ENCODE measurements at regions not wholly inside any gene's neighbourhood (a gene's known extent, or its start where the extent isn't known, plus 50 kb on each side); places are given as distances from the start of the nearest gene placed in this dataset.
"Not testable (repeated sequence)": the region's sequence is repeated elsewhere in the genome, so short reads cannot be mapped to it uniquely, and the experiment has no call there.

DNA sequence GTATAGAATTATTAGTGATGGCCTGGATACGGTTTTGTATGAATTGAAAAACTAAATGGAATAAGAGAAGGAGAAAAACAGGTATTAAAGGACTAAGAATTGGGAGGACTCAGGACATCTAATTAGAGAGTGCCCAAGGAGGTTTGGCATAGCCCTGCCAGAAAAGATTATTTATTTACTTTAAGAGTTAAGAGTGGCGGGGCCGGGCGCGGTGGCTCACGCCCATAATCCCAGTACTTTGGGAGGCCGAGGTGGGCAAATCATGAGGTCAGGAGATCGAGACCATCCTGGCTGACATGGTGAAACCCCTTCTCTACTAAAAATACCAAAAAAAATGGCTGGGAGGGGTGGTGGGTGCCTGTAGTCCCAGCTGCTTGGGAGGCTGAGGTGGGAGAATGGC is 115.2 kb upstream of the KCNJ3 start:
- not testable (repeated sequence) for DNase-seq

DNA sequence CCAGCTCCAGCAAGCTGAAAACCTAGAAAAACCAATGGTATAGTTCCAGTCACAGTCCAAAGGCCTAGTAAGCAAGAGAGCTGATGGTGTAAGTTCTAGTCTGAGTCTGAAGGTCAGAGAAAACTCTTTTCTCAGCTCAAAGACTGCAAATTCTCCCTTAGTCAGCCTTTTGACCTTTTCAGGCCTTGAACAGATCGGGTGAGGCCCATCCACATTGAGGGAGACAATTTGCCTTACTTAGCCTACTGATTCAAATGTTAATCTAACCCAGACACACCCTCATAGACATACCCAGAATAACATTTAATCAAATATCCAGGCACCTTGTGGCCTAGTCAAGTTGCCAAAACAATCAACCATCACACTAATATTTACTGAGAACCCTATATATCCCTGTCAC is 110.8 kb upstream of the KCNJ3 start:
- no peak for DNase-seq

DNA sequence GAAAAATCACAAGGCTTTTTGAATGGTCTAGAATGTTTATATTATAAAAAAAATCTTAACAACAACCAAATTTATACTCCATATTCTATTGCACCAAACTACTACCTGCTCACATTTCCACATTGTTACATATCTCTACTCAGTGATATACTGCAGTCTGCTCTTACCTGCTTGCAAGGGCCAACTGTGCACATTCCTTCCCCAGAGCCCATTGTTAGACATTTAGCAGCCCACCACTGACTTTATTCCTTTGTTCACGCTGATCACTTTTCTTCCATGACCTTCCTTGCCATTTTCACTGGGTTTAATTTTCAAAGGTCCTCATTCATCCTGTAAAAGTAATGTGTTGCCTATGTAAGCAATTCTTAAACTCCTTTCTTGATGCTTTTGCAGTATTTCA is 109.7 kb upstream of the KCNJ3 start:
- no peak for DNase-seq

DNA sequence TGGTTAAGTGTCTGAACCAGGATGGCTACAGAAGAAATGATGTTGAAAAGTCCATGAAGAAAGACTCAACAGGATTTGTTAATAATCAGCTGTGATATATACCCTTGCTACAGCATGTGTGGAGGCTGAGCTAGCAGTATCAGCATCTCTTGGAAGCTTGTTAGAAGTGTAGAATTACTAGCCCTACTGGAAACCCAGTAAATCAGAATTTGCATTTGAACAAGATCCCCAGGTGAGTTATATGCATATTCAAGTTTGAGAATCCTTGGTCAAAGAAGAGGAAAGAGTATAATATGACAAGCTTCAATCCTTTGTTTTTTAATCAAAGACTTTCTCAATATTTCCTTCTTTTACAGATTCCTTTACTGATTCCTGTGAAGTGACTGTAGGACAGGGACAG is 109.0 kb upstream of the KCNJ3 start:
- DNase-seq, result no peak

DNA sequence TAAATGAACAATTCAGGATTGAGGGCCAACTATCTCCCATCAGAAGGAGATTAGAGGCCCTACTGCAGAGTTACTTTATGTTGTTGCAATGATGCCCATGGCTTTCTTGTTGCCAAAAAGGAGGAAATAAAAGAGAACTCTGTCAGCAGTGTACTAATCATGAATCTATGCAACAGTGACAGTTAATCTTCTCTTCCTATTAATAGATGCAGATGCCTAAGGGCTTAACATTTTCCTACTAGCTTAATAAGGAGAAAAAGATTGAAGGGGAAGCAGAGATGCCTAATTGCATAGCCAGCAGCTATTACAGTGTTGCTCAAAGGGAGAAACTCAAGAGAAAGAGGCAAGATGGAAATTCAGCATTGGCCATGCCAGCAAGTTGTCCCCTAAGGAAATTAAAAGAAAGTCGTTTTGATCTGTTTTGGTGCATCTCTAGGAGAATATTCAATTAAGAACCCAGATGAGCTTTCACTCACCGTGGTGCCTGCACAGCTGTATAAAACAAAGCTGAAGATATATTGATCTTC is 107.1 kb upstream of the KCNJ3 start:
- no peak for DNase-seq

DNA sequence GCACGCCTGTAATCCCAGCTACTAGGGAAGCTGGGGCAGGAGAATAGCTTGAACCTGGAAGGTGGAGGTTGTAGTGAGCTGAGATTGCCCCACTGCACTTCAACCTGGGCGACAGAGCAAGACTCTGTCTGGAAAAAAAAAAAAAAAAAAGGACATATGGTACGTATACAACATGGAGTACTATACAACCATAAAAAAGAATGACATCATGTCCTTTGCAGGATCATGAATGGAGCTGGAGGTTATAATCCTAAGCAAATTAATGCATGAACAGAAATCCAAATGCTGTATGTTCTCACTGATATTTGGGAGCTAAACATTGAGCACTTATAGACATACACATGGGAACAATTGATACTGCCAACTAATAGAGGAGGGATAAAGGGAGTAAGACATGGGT is 99.3 kb upstream of the KCNJ3 start:
- DNase-seq, result no peak

DNA sequence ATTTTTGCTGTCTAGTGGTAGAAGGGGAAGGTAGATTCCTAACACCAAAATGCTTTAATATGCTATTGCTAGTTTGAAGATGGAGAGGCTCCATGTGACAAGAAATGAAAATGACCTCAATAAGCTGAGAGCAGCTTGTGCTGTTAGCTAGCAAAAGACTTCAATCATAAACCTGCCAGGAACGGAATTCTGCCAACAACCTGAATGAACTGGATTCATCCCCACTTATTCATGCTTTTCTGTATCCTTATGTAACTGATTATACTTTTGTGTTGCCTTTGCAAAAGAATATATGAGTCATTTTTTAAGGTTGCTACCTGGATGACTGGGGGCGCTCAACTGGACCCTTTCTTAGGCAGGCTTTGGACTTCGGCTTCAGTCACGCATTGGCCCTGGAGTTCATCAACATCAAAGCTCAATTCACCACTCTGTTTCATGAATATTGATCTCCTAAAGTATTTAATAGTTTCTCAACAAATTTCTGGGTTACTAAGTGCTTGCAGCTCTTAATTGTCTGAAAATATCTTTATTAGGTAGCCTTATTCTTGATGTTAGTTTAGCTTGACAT is 97.5 kb upstream of the KCNJ3 start:
- DNase-seq, result no peak

DNA sequence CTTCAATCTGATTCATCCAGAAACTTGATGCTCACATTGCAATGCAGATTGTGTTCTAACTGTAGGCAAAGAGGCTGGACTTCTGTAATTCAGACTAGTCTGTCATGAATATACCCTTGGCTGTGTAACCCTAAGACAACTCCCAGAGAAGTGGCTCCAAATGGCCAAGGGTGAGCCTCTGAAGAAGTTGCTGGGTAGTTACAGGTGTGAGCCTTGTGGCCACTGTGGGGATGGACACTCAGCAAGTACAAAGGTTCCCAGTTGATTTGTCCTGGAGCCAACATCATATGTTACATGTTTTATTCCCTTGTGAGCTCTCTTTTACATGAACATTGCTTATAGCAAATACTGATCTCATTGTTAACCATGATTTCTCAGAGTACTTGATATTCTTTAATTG is 94.8 kb upstream of the KCNJ3 start:
- no peak for DNase-seq

DNA sequence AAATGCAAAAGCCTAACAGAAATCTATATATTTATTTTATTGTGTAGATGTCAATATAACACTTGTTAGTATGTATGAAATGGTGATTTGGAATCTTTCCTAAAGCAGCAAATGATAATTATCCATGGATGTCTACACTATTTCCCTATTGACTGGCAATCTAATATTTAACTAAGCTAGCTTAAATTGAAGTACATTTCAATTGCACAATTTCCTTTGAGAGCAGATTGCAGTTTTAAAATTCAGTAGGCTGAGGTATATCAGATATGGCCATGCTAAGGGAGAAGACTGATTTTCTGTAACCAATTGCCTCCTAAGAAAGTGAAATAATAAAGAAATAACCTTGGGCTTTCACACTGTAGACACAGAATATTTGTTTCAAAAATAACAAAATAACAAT is 90.1 kb upstream of the KCNJ3 start:
- DNase-seq, result no peak

DNA sequence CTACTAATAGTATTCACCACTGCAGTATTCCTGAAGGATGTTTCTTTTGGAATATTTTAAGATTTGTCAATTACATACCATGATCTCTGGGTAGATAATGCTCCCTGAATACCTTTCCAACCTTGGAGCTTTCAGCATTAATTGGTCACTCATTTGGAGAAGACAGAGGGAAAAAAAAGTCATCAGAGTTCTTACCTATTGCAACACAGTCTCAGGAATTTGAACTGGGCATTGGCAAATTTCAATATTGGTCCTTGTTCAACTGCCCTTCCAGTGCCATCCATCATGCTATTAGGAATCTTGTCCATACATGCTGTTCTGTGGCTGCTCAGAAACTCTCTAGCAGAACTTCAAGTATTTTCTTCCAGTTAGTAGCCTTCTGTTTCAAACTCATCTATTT is 83.6 kb upstream of the KCNJ3 start:
- DNase-seq, result no peak

DNA sequence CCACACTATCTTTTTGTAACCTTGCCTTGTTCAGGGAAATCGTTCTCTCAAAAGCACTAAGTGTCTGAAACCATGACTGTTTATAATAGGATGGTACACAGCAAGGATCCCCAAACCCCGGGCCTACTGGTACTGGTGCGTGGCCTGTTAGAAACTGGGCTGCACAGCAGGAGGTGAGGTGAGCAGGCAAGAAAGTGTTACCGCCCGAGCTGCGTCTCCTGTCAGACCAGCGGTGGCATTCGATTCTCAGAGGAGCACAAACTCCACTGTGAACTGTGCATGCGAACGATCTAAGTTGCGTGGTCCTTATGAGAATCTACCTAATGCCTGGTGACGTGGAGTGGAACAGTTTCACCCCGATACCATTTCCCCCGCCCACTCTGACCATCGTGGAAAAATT is 81.8 kb upstream of the KCNJ3 start:
- no peak for DNase-seq

DNA sequence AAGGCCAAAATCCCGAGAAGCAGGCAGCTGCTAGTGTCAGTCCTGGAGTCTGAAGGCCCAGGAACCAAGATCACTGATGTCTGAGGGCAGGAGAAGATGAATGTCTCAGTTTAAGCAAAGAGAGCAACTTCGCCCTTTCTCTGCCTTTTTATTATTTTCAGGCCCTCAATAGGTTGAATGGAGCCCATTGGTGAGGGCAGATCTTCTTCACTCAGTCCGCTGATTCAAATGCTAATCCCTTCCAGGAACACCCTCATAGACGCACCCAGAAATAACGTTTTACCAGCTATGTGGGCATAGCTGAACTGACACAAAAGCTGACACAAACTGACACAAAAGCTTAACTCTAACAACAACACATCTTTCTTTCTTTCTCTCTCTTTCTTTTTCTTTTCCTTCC is 78.0 kb upstream of the KCNJ3 start:
- no peak for DNase-seq

DNA sequence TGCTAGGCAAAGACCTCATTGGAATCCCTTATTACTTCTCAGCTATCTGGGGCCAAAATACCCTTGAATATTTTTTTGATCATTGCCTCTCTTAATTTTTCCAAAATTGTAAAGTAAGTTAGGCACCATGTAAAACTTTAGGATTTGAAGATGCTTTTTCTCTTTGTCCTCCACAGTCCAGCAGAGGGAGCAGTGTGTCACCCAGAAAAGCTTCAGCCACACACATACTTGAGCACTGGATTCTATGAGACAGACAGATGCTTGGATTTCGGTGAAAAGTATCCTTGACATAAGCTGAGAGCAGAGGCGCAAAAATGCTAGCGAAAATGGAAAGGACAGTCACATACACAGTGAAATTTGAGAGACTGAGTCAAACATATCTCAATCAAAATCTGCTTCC is 74.7 kb upstream of the KCNJ3 start:
- peak; percentile 42 for DNase-seq

DNA sequence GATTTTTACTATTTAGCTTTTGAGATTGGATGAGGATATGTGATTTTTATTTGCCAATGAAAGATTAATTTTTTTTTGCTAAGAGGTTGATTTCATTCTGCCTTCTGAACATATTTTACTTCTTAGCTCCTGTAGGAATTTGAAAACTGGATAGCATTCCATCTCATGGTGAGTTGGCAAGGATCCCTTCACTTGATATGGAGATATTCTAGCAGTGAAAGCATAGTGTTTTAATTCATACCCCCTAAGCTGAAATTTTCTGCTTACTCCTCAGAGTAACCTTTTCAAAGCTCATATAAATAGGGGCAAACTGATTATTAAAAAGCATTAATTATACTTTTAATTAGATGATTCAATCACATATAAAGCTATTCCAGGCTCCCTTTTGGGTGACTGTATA is 61.0 kb upstream of the KCNJ3 start:
- no peak for DNase-seq

DNA sequence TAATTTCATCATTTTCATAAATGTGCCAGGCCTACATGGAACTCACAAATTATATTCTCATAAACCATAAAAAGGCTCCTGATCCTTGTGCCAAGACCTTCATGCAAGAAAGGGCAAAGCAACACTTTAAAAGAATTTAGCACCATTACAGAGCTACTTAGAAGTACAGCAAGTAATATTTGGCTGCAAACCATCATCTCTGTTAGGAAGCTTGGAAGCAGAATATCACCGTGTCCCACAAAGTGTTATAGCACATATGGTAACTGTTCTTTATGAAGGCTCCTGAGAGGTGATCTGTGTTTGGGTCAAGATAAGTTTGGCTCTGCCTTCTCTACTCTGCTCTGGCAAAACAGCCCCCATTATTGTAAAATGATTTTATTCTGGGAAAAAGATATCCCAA is 59.7 kb upstream of the KCNJ3 start:
- DNase-seq, result no peak

DNA sequence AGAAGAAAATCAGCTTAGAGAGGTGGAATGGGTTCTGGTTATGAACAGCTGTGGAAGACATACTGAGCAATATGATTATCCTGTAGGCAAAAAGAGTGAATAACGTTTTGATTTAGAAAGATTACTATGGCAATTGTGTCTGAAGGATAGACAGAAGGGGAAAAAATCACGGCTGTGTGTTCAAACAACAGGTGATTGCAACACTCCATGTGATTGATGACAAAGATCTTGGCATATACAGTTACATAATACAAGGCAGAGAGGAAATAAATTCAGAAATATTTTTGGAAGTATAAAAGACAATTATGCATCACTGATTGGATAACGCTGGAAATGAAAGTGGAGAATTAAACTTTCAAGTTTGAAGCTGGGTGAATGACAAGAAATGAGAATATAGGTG is 58.5 kb upstream of the KCNJ3 start:
- no peak for DNase-seq

Measured in NCI-H345 (cell line).